ENCODE measurements at regions not wholly inside any gene's neighbourhood (a gene's known extent, or its start where the extent isn't known, plus 50 kb on each side); places are given as distances from the start of the nearest gene placed in this dataset.

- no peak for DNase-seq (ENCODE audit: low read depth)
Measured at GRCh38 chr13:71967990-71968389, 101.0 kb upstream of the DACH1 start.

- no peak for DNase-seq (ENCODE audit: low read depth)
Measured at GRCh38 chr13:71964491-71965100, 97.6 kb upstream of the DACH1 start.

- DNase-seq (ENCODE audit: low read depth): no peak
Measured at GRCh38 chr13:71962735-71963134, 95.7 kb upstream of the DACH1 start.

- DNase-seq (ENCODE audit: low read depth): no peak
Measured at GRCh38 chr13:71962126-71962525, 95.1 kb upstream of the DACH1 start.

- no peak for DNase-seq (ENCODE audit: low read depth)
Measured at GRCh38 chr13:71949441-71949840, 82.4 kb upstream of the DACH1 start.

GRCh38 chr13:71939186-71939585 is 72.2 kb upstream of the DACH1 start:
- DNase-seq (ENCODE audit: low read depth): no peak

- no peak for DNase-seq (ENCODE audit: low read depth)
Measured at GRCh38 chr13:71935166-71935840, 68.3 kb upstream of the DACH1 start.

- DNase-seq (ENCODE audit: low read depth): no peak
Measured at GRCh38 chr13:71924931-71925330, 57.9 kb upstream of the DACH1 start.

GRCh38 chr13:71922194-71922593 is 55.2 kb upstream of the DACH1 start:
- no peak for DNase-seq (ENCODE audit: low read depth)
